ENCODE measurements at regions not wholly inside any gene's neighbourhood (a gene's known extent, or its start where the extent isn't known, plus 50 kb on each side); places are given as distances from the start of the nearest gene placed in this dataset. TPM values are rescaled to one million over a fixed set of nuclear protein-coding genes. Genes with fewer than 3 reads are reported as not detected.

DNA sequence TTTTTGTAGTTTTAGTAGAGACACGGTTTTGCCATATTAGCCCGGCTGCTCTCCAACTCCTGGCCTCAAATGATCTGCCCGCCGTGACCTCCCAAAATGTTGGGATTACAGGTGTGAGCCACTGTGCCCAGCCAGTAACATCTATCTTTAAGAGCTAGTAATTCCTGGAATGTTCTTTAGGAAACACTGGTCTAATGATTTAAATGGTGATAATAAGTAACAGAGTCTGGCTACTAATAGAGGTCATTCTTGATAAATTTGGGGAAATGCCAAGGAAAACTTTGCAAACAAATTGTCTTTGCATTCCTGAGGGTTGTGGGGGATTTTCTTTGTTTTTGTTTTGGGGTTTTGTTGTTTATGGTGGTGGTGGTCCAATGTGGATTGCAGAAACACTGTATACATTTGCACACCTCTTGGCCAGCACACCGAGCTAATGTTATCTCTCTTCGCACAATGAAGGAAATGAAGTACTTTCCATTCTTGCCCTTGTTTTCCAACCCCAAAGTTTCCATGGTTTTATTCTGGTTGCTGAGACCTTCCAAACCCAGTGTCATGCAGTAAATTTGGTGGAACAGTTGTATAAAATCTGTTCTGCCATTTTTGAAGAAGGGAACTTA lies 51.3 kb upstream of the WIPF3 start:
- Histone ChIP-seq H3K4me3 (no peak overlapping the region), H3K9me3 (replicated peaks; ENCODE audit: control insufficient read depth, insufficient read depth, low read length) (no peaks in the 10 kb centered on the region), H2AFZ (ENCODE audit: control insufficient read depth, low read depth, low read length) (no peak overlapping the region), H4K20me1 (ENCODE audit: control insufficient read depth, insufficient read depth) (no peaks in the 10 kb centered on the region), H3K79me2 (ENCODE audit: control insufficient read depth, insufficient read depth, low read length) (no peaks in the 10 kb centered on the region), H3K9ac (ENCODE audit: control insufficient read depth, insufficient read depth, low read length) (no peak overlapping the region), H3K4me1 (ENCODE audit: control insufficient read depth, insufficient read depth, low read length) (no peaks in the 10 kb centered on the region), H3K4me2 (ENCODE audit: control insufficient read depth, insufficient read depth) (no peak overlapping the region), H3K27me3 (replicated peaks in 1 of 2; ENCODE audit: control insufficient read depth in 2 of 2, insufficient read depth in 2 of 2, low read length in 1 of 2) (0 out of 4 replicates have a peak, but pooled peaks cover 0 to 1% of the 10 kb centered on the region in 2 experiments), H3K27ac (ENCODE audit: control insufficient read depth, insufficient read depth) (no peak overlapping the region), H3K36me3 (ENCODE audit: control insufficient read depth in 2 of 2, insufficient read depth in 2 of 2, low read length in 1 of 2) (no peaks in the 10 kb centered on the region)
- ATAC-seq (no peak), DNase-seq (ENCODE audit: low read depth, low spot score) (no peak), FAIRE-seq (no peak)
- CTCF ChIA-PET: no interaction called here
- BruUV-seq (replicated peaks): no TSS peak
- TF ChIP-seq SMAD1 (IDR thresholded peaks at IDR 0.05; ENCODE audit: low read depth, partially characterized antibody) (no peak), NR2C1 (IDR thresholded peaks at IDR 0.05) (no peak)
- RAD21 ChIA-PET (ENCODE audit: unreplicated experiment): interaction anchor here (0.5 kb wide), 1 partner anchor 652 kb away, joined by 3 read pairs; no protein-coding TSS in a partner anchor
- intact Hi-C loops (cut with micrococcal nuclease; ENCODE audit: unreplicated experiment) (loop anchor here (10.0 kb wide), 1 partner anchor 160 kb away; no protein-coding TSS in a partner anchor), in situ Hi-C loops (cut with MboI) (loop anchor here (10.0 kb wide), 1 partner anchor 320 kb away; no protein-coding TSS in a partner anchor)
- SMC1A ChIA-PET (ENCODE audit: uncharacterized antibody, unreplicated experiment): interaction anchor here (0.6 to 0.7 kb wide), 2 partner anchors 187 to 307 kb away, joined by 3 to 4 read pairs; no protein-coding TSS in a partner anchor
- POLR2A ChIA-PET: interaction anchor here (0.5 kb wide), 1 partner anchor 22 kb away, joined by 3 read pairs; no protein-coding TSS in a partner anchor
- WGBS (ENCODE audit: insufficient coverage, insufficient replicate concordance, low lambda C conversion rate, missing lambda C conversion rate): 64% methylated on average over 6 of the region's 6 CpGs

Small RNA genes in the stretch of these regions (microRNA-seq; reads per million reads assigned to microRNA genes)
- gene MIR550A3: 2.3 reads per million, percentile 7 among the genes with 10 or more reads in this experiment

Small RNA genes in the stretch of these regions (small RNA-seq; reads per million reads assigned to genes)
- gene MIR550A3 (not detected), gene TMSB4XP3 (not detected)

Measured in GM12878 (cell line).